ENCODE measurements at regions not wholly inside any gene's neighbourhood (a gene's known extent, or its start where the extent isn't known, plus 50 kb on each side); places are given as distances from the start of the nearest gene placed in this dataset.

DNA sequence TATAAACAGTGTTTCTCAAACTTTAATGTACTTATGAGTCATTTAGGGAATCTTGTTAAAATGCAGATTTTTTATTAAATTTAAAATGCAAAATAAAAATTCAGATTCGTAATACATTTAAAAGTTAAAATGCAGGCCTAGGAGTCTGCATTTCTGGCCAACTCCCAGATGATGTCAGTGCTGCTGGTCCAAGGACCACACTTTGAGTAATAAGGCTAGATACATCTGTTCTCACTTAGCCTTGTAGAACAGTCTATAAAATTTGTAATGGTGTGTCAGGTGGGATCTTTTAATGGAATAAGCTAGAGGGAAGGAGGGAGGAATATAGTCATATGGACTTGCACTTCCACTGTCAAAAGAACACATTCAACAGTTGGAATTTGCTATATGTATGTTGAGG, 295.6 kb upstream of the BMP2 start:
- no peak overlapping the region for H3K4me3 ChIP-seq (ENCODE audit: low read length)
- TF ChIP-seq, protein P1, sequence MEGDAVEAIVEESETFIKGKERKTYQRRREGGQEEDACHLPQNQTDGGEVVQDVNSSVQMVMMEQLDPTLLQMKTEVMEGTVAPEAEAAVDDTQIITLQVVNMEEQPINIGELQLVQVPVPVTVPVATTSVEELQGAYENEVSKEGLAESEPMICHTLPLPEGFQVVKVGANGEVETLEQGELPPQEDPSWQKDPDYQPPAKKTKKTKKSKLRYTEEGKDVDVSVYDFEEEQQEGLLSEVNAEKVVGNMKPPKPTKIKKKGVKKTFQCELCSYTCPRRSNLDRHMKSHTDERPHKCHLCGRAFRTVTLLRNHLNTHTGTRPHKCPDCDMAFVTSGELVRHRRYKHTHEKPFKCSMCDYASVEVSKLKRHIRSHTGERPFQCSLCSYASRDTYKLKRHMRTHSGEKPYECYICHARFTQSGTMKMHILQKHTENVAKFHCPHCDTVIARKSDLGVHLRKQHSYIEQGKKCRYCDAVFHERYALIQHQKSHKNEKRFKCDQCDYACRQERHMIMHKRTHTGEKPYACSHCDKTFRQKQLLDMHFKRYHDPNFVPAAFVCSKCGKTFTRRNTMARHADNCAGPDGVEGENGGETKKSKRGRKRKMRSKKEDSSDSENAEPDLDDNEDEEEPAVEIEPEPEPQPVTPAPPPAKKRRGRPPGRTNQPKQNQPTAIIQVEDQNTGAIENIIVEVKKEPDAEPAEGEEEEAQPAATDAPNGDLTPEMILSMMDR (conservative IDR thresholded peaks at IDR 0.05; ENCODE audit: low read length) = no peak
- no peak for DNase-seq (ENCODE audit: low read depth)

DNA sequence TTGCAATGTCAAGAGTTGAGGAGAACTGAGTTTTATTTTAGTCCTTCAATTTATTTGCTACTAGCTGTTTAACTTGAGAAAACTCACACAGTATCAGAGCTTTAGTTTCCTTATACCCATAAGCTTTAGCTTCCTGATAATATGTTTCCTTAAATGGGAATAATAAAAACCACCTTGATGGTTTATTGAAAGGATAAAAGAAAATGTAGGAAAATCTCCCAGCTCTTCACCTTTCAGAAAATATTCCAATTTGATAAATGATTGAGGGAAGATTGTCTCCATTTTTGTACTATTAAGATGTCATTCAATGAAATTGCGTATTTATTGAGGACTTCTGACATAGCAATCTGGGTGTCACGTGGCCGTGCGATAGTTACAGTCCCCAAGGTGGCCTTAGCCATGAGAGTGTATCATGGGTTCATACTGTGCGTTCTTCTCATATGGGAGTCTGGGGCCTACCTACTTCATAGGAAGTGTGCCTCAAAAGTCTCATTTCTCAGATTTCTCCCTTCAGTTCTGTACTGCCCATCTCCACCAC, 296.3 kb upstream of the BMP2 start:
- DNase-seq (ENCODE audit: low read depth) = no peak
- H3K4me3 ChIP-seq (ENCODE audit: low read length) = no peak overlapping the region
- TF ChIP-seq, protein P1 (conservative IDR thresholded peaks at IDR 0.05; ENCODE audit: low read length) = no peak

DNA sequence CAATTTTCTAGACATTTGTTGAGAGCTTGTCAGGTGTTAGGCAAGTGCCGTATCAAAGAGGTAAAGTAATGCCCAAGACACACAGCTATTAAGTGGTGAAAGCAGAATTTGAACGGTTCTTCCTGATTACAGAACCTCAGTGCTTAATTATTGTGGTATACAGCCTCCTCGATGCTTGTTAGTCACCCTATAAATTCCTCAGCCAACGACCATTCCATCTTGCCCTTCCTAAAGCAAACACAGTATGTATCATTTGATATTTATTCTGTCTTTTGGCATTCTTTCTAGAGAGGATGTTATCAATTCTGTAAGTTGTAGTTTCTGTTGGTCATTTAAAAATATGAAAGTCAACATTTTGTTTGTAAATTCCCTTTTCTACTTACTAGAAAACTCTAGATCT, 297.8 kb upstream of the BMP2 start:
- TF ChIP-seq, protein P1 (conservative IDR thresholded peaks at IDR 0.05; ENCODE audit: low read length) = no peak
- no peak for DNase-seq (ENCODE audit: low read depth)
- no peak overlapping the region for H3K4me3 ChIP-seq (ENCODE audit: low read length)

DNA sequence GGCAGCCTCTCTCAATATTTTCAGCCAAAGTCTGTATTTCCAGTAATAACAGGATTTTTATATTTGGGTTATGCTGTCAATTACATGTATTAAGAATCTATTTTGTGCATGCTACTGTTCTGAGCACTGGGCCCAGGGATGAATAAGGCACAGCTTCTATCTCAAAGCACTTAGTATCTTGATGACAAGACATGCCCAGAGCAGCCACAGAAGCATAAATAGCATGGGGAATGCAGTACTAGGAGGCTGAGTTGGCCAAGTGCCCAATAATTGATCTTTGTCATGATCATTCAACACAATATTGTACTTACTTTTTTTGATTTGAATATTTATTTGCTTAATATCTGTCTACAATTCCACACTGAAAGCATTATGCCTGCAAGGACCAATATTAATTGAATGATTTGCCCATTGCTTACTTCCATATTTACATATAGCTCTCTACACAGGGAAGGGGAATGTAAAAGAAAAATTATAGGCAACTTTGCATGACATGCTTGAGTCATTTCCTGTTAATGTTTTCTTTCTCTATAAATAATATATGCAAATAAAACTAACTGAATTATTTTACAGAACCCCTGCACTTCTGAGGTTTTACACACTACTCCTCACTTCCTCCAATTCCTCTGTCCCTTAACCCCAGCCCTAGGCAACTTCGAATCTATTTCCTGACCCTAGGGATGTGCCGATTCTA, 298.9 kb upstream of the BMP2 start:
- TF ChIP-seq, protein P1 (conservative IDR thresholded peaks at IDR 0.05; ENCODE audit: low read length) = no peak
- H3K4me3 ChIP-seq (ENCODE audit: low read length) = no peak overlapping the region

DNA sequence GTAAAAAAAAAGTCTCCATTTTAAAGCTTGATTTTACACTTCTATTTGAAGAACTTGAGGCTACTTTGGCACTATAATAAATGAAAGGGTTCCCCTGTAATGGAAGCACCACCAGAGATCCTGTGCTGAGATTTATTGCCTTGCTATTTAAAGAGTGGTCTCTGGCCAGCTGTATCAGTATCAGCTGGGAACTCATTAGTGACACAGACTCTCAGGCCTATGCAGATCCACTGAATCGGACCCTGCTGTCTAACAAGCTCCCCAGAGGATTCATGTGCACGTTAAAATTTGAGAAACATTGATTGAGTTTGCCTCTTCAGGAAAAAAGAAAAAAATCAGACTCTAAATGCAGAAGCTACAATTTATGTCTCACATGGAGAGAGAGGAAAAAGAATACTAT, 299.9 kb upstream of the BMP2 start:
- no peak for DNase-seq (ENCODE audit: low read depth)
- no peak overlapping the region for H3K4me3 ChIP-seq (ENCODE audit: low read length)
- TF ChIP-seq, protein P1 (conservative IDR thresholded peaks at IDR 0.05; ENCODE audit: low read length) = no peak

More for the DNA sequence above, 298.9 kb upstream of the BMP2 start:
- DNase-seq (ENCODE audit: low read depth) = no peak

DNA sequence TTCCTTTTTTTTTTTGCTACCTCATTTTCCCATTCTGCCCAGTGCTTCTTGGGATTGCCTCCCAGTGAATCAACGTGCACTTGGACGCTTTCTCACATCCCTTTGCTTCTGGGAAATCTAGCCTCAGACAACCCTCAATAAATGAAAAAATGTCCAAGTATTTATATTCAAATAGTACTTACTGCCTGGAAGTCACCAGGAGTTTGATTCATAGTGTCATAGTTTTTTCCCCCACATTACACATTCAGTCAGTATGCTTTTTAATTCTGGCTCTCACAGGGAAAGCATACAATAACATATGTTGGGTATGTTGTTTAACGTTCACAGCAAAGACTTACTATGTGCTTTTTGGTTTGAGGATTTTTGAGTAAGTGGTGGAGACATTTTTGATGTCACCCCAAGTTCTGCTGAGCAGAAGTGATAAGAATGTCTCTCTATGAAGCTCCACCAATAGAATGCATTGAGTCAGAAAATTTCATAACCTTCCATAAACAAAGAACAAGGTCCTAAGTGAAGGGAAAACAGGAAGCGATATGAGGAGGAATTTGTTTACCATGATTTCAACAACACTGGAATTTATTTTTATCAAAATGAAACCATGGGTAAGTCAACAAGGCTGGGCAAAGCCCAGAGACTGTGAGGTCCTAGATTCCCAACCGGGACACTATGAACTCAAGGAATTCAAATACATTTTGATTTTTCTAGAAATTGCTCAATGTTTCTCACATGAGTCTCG, 301.2 kb upstream of the BMP2 start:
- DNase-seq (ENCODE audit: low read depth) = no peak
- no peak overlapping the region for H3K4me3 ChIP-seq (ENCODE audit: low read length)
- TF ChIP-seq, protein P1 (conservative IDR thresholded peaks at IDR 0.05; ENCODE audit: low read length) = no peak

DNA sequence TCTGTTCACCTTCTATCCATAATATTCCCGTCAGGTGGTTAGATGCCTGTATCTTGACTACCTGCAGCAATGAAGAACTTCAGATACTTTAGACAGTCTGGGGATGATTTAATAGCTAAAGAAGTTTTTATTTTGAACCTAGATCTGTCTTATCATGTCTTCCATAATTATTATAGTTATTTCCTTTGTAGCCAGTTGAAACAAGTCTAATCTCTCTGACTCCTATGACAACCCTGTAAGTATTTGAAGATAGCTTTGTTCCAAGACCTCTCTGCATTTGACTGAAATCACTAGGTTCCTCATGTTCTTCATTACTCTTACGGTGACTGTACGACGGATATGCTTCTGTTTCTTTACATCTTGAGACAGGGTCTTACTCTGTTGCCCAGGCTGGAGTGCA, 316.6 kb upstream of the BMP2 start:
- TF ChIP-seq, protein P1 (conservative IDR thresholded peaks at IDR 0.05; ENCODE audit: low read length) = no peak
- no peak overlapping the region for H3K4me3 ChIP-seq (ENCODE audit: low read length)
- no peak for DNase-seq (ENCODE audit: low read depth)
